Liver (tissue), 3 donors: ENCODE measurements at regions not wholly inside any gene's neighbourhood (a gene's known extent, or its start where the extent isn't known, plus 50 kb on each side); places are given as distances from the start of the nearest gene placed in this dataset.

ENCODE experiments used
- FOXA1 ChIP-seq: IDR thresholded peaks from 2 replicates; pipeline ENCODE4 v1.6.1; 2016; ENCODE audit warnings: antibody characterized with exemption
- RXRA ChIP-seq, 2 donors: IDR thresholded peaks; 2 replicates each; pipeline ENCODE4 v1.6.1; 2017 to 2018; ENCODE audit warnings: antibody characterized with exemption in 2 of 2, mild to moderate bottlenecking in 1 of 2
- TAF1 ChIP-seq: conservative IDR thresholded peaks from 2 replicates; pipeline ENCODE4 v1.6.1; 2016; ENCODE audit warnings: antibody characterized with exemption, mild to moderate bottlenecking
- TF ChIP-seq, protein P1 (sequence below): fragments of 150-350 bp; IDR thresholded peaks from 2 replicates; pipeline ENCODE4 v1.5.1; 2017; ENCODE audit warnings: improper control_type of control experiment, low read depth, low read length; ENCODE audit not compliant: missing input control
- donor health status: healthy.
- donor health status: healthy.

DNA sequence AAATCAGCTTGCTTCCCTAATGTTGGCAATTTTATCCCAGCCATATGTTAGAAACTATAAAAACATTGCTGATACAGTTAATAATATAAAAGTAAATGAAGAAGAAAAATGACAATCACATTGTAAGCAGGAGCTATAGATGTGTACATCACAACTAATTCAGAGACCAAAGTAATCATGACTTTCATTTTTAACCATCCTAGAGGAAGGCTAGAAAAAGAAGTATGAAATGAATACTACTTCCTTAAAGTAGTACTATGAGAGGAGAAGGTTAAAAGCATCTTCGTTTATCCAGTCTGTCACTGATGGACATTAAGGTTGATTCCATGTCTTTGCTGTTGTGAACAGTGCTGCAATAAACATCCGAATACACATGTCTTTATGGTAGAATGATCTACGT is 135.5 kb downstream of the IRS2 start:
- TF ChIP-seq TAF1, result no peak
- TF ChIP-seq RXRA (IDR thresholded peaks at IDR 0.05), result no peak
- TF ChIP-seq, protein P1, sequence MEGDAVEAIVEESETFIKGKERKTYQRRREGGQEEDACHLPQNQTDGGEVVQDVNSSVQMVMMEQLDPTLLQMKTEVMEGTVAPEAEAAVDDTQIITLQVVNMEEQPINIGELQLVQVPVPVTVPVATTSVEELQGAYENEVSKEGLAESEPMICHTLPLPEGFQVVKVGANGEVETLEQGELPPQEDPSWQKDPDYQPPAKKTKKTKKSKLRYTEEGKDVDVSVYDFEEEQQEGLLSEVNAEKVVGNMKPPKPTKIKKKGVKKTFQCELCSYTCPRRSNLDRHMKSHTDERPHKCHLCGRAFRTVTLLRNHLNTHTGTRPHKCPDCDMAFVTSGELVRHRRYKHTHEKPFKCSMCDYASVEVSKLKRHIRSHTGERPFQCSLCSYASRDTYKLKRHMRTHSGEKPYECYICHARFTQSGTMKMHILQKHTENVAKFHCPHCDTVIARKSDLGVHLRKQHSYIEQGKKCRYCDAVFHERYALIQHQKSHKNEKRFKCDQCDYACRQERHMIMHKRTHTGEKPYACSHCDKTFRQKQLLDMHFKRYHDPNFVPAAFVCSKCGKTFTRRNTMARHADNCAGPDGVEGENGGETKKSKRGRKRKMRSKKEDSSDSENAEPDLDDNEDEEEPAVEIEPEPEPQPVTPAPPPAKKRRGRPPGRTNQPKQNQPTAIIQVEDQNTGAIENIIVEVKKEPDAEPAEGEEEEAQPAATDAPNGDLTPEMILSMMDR, result no peak
- no peak for TF ChIP-seq FOXA1
